A549 (cell line): ENCODE measurements at regions not wholly inside any gene's neighbourhood (a gene's known extent, or its start where the extent isn't known, plus 50 kb on each side); places are given as distances from the start of the nearest gene placed in this dataset.

ENCODE experiments used
- JUN ChIP-seq, 2 experiments: fragments of >200 bp; sonication (Bioruptor Twin); formaldehyde crosslinking; IDR thresholded peaks; 2 replicates in 1 of 2; 3 replicates in 1 of 2; pipeline ENCODE4 v1.6.1; 2016 to 2017
- KDM5A ChIP-seq: fragments of 200-600 bp; sonication (generic); IDR thresholded peaks from 2 replicates; pipeline ENCODE4 v1.6.1; 2016; ENCODE audit warnings: antibody characterized with exemption, mild to moderate bottlenecking
- TF ChIP-seq, protein P1 (sequence below): fragments of >200 bp; sonication (Bioruptor Twin); formaldehyde crosslinking; IDR thresholded peaks from 3 replicates; pipeline ENCODE4 v1.5.1; 2016

DNA sequence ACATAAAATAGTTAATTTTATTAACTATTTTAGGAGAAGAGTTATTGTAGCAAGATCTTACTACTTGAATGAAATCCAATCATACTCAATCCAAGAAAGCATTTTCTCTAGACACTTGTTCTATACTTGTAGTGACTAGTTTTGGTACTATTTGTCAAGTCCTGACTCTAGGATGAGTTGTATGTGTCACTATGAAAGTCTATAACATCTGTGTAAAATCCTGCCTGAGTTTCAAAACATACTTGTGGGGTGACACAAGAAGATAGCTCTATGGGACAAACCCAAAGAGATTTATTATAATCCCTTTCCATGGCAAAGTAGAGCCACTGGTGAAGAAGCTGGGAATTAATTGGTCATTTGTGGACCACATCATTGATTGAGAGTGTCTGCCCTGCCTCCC is 1042.2 kb upstream of the ADGRL4 start:
- TF ChIP-seq, protein P1, sequence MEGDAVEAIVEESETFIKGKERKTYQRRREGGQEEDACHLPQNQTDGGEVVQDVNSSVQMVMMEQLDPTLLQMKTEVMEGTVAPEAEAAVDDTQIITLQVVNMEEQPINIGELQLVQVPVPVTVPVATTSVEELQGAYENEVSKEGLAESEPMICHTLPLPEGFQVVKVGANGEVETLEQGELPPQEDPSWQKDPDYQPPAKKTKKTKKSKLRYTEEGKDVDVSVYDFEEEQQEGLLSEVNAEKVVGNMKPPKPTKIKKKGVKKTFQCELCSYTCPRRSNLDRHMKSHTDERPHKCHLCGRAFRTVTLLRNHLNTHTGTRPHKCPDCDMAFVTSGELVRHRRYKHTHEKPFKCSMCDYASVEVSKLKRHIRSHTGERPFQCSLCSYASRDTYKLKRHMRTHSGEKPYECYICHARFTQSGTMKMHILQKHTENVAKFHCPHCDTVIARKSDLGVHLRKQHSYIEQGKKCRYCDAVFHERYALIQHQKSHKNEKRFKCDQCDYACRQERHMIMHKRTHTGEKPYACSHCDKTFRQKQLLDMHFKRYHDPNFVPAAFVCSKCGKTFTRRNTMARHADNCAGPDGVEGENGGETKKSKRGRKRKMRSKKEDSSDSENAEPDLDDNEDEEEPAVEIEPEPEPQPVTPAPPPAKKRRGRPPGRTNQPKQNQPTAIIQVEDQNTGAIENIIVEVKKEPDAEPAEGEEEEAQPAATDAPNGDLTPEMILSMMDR: no peak
- TF ChIP-seq JUN (IDR thresholded peaks at IDR 0.05) (no peak), KDM5A (no peak)
